ENCODE measurements at regions not wholly inside any gene's neighbourhood (a gene's known extent, or its start where the extent isn't known, plus 50 kb on each side); places are given as distances from the start of the nearest gene placed in this dataset.
"Not testable (repeated sequence)": the region's sequence is repeated elsewhere in the genome, so short reads cannot be mapped to it uniquely, and the experiment has no call there.

DNA sequence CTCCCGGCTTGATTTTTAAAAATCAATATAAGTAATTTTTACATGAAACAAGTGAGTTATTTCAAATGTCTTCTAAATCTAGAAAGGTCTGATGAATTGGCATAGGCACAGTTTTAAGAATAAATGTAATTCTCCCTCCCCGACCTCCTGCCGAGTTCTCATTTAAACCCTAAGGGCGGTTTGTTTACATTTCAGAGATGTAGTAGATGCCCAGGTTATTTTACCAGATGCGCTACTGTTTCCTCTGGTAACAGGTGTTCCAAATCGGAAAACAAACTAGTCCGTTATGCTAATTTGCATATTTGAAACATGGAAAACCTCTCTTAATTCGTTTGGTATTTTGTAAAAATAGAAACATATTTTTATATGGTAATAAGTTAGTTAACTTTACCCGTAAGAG is 53.8 kb upstream of the CFAP126 start:
- Histone ChIP-seq H3K27ac (no peak overlapping the region), H3K4me1 (no peaks in the 10 kb centered on the region), H3K9me3 (no peaks in the 10 kb centered on the region), H3K36me3 (ENCODE audit: low read depth, missing control alignments) (no peaks in the 10 kb centered on the region), H3K4me3 (no peak overlapping the region), H3K27me3 (no peaks in the 10 kb centered on the region)
- 50 to 58% methylated on average over 9 of the region's 9 CpGs for WGBS, 2 donors
- intact Hi-C loops (cut with DNase I; ENCODE audit: low total_unique reads): no loop called here
- no peak for DNase-seq
- TF ChIP-seq, protein P1, sequence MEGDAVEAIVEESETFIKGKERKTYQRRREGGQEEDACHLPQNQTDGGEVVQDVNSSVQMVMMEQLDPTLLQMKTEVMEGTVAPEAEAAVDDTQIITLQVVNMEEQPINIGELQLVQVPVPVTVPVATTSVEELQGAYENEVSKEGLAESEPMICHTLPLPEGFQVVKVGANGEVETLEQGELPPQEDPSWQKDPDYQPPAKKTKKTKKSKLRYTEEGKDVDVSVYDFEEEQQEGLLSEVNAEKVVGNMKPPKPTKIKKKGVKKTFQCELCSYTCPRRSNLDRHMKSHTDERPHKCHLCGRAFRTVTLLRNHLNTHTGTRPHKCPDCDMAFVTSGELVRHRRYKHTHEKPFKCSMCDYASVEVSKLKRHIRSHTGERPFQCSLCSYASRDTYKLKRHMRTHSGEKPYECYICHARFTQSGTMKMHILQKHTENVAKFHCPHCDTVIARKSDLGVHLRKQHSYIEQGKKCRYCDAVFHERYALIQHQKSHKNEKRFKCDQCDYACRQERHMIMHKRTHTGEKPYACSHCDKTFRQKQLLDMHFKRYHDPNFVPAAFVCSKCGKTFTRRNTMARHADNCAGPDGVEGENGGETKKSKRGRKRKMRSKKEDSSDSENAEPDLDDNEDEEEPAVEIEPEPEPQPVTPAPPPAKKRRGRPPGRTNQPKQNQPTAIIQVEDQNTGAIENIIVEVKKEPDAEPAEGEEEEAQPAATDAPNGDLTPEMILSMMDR (IDR thresholded peaks at IDR 0.05): no peak
- no peak for TF ChIP-seq POLR2A (IDR thresholded peaks at IDR 0.05)

DNA sequence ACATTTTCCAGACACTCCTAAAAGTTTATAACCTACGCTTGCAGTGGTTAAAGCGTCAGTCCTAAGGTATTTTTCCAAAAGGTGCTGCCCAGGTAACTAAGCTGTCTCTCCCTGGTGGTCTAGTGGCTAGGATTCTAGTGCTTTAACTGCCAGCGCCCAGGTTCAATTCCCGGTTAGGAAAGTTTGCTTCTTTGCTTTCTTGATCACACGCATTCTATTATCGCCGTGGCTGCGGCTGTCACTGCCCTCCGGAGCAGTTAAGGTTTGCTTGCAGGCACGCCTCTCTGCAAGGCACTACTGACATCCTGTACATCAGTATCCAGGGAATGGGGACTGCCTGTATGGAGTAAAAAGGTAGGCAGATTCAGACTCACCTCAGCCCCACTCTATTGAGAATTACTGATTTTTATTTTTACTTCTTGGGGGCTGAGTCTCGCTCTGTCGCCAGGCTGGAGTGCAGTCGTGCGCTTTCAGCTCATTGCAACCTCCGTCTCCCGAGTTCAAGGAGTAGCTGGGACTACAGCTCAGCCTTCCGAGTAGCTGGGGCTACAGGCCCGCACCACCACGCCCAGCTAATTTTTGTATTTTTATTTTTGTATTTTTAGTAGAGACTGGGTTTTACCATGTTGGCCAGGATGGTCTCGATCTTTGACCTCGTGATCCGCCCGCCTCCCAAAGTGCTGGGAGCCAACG is 53.2 kb upstream of the CFAP126 start:
- intact Hi-C loops (cut with DNase I; ENCODE audit: low total_unique reads): no loop called here
- Histone ChIP-seq H3K36me3 (ENCODE audit: low read depth, missing control alignments) (no peaks in the 10 kb centered on the region), H3K9me3 (no peaks in the 10 kb centered on the region), H3K4me1 (no peaks in the 10 kb centered on the region), H3K4me3 (no peak overlapping the region), H3K27ac (no peak overlapping the region), H3K27me3 (no peaks in the 10 kb centered on the region)
- no peak for DNase-seq
- WGBS, 2 donors: 62 to 64% methylated on average over 24 of the region's 24 CpGs
- TF ChIP-seq POLR2A (IDR thresholded peaks at IDR 0.05): no peak

DNA sequence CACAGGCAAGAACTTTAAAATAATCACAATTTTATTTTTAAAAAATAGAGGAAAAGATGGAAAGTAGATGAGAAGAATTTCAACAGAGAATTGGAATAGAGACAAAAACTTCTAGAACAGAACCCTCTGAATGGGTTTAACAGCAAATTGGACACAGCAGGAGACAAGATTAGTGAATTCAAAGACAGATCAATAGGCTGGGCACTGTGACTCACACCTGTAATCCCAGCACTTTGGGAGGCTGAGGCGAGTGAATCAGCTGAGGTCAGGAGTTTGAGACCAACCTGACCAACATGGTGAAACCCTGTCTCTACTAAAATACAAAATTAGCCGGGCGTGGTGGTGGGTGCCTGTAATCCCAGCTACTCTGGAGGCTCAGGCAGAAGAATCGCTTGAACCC is 49.9 kb upstream of the CFAP126 start:
- H3K27ac ChIP-seq; H3K36me3 ChIP-seq (ENCODE audit: low read depth, missing control alignments); H3K27me3 ChIP-seq; H3K4me1 ChIP-seq; intact Hi-C loops (cut with DNase I; ENCODE audit: low total_unique reads); DNase-seq; H3K9me3 ChIP-seq; H3K4me3 ChIP-seq: not testable (repeated sequence)
- 82 to 95% methylated on average over 4 of the region's 4 CpGs for WGBS, 2 donors

Data from testis (tissue), 2 donors.